H9 (cell line): ENCODE measurements at regions not wholly inside any gene's neighbourhood (a gene's known extent, or its start where the extent isn't known, plus 50 kb on each side); places are given as distances from the start of the nearest gene placed in this dataset.

Source experiments
- DNase-seq: peaks from one replicate; pipeline ENCODE4 v3.0.0-alpha.2; 2017
- H2AFZ ChIP-seq: one replicate; pipeline ENCODE4 v1.6.1; 2013; ENCODE audit warnings: mild to moderate bottlenecking, low read length, control low read depth, moderate library complexity
- H2AK5ac ChIP-seq: 2 replicates; pipeline ENCODE4 v1.6.1; 2013; ENCODE audit warnings: low read length, control low read depth, mixed read lengths; ENCODE audit not compliant: insufficient read length
- H2BK120ac ChIP-seq: one replicate; pipeline ENCODE4 v1.6.1; 2013; ENCODE audit warnings: low read depth, mild to moderate bottlenecking, low read length, control low read depth, inconsistent platforms; ENCODE audit not compliant: poor library complexity, severe bottlenecking
- H2BK12ac ChIP-seq: 2 replicates; pipeline ENCODE4 v1.6.1; 2013; ENCODE audit warnings: low read length, control low read depth, mixed read lengths, low read depth; ENCODE audit not compliant: insufficient read length
- H2BK15ac ChIP-seq: 2 replicates; pipeline ENCODE4 v1.6.1; 2013; ENCODE audit warnings: low read depth, low read length, control low read depth
- H2BK20ac ChIP-seq: one replicate; pipeline ENCODE4 v1.6.1; 2013; ENCODE audit warnings: low read depth, mild to moderate bottlenecking, low read length, control low read depth, inconsistent platforms; ENCODE audit not compliant: poor library complexity, severe bottlenecking
- H2BK5ac ChIP-seq: 2 replicates; pipeline ENCODE4 v1.6.1; 2013; ENCODE audit warnings: low read length, control low read depth, mixed read lengths; ENCODE audit not compliant: insufficient read length
- H3K14ac ChIP-seq: 2 replicates; pipeline ENCODE4 v1.6.1; 2013; ENCODE audit warnings: low read length, control low read depth; ENCODE audit not compliant: insufficient read depth
- H3K18ac ChIP-seq: 2 replicates; pipeline ENCODE4 v1.6.1; 2013; ENCODE audit warnings: low read depth, mild to moderate bottlenecking, mixed read lengths, low read length, control low read depth; ENCODE audit not compliant: insufficient read length
- H3K23ac ChIP-seq: 2 replicates; pipeline ENCODE4 v1.6.1; 2013; ENCODE audit warnings: low read length, control low read depth, mixed read lengths, low read depth; ENCODE audit not compliant: insufficient read length
- H3K23me2 ChIP-seq: 2 replicates; pipeline ENCODE4 v1.6.1; 2013; ENCODE audit warnings: low read depth, mild to moderate bottlenecking, mixed read lengths, low read length, control low read depth; ENCODE audit not compliant: insufficient read length, poor library complexity, severe bottlenecking
- H3K27ac ChIP-seq: 2 replicates; pipeline ENCODE4 v1.5.1; 2013; ENCODE audit warnings: low read length, control low read depth, mixed read lengths, low read depth; ENCODE audit not compliant: insufficient read length
- H3K27me3 ChIP-seq: 2 replicates; pipeline ENCODE4 v1.6.1; 2013; ENCODE audit warnings: low read length, control low read depth, inconsistent platforms; ENCODE audit not compliant: insufficient read depth
- H3K4ac ChIP-seq: 2 replicates; pipeline ENCODE4 v1.6.1; 2013; ENCODE audit warnings: low read depth, mild to moderate bottlenecking, control low read depth, inconsistent platforms, low read length, moderate library complexity
- H3K4me1 ChIP-seq: 2 replicates; pipeline ENCODE4 v1.6.1; 2013; ENCODE audit warnings: low read length, control low read depth, inconsistent platforms; ENCODE audit not compliant: insufficient read depth
- H3K4me2 ChIP-seq: 2 replicates; pipeline ENCODE4 v1.6.1; 2013; ENCODE audit warnings: low read length, control low read depth, mixed read lengths; ENCODE audit not compliant: insufficient read length, insufficient read depth
- H3K56ac ChIP-seq: 2 replicates; pipeline ENCODE4 v1.6.1; 2013; ENCODE audit warnings: low read depth, mild to moderate bottlenecking, mixed read lengths, low read length, control low read depth; ENCODE audit not compliant: insufficient read length
- H3K79me1 ChIP-seq: 2 replicates; pipeline ENCODE4 v1.6.1; 2013; ENCODE audit warnings: low read depth, mild to moderate bottlenecking, moderate library complexity, low read length, control low read depth, inconsistent platforms; ENCODE audit not compliant: insufficient read depth, poor library complexity, severe bottlenecking
- H3K79me2 ChIP-seq: 2 replicates; pipeline ENCODE4 v1.6.1; 2013; ENCODE audit warnings: low read length, control low read depth, inconsistent platforms; ENCODE audit not compliant: insufficient read depth
- H3K9ac ChIP-seq: 2 replicates; pipeline ENCODE4 v1.6.1; 2013; ENCODE audit warnings: low read length, control low read depth, mixed read lengths; ENCODE audit not compliant: insufficient read length; ENCODE audit errors: extremely low read depth
- H3K9me3 ChIP-seq: one replicate; pipeline ENCODE4 v1.6.1; 2013; ENCODE audit warnings: low read depth, low read length, inconsistent platforms; ENCODE audit not compliant: control insufficient read depth
- H3T11ph ChIP-seq: one replicate; pipeline ENCODE4 v1.6.1; 2013; ENCODE audit warnings: mild to moderate bottlenecking, low read length, control low read depth, inconsistent platforms
- H4K20me1 ChIP-seq: one replicate; pipeline ENCODE4 v1.6.1; 2013; ENCODE audit not compliant: control insufficient read depth, insufficient read length, insufficient read depth
- H4K5ac ChIP-seq: 2 replicates; pipeline ENCODE4 v1.6.1; 2013; ENCODE audit warnings: low read depth, mild to moderate bottlenecking, mixed read lengths, low read length, control low read depth; ENCODE audit not compliant: insufficient read length
- H4K8ac ChIP-seq: replicated peaks from 2 replicates; pipeline ENCODE4 v1.6.1; 2013; ENCODE audit warnings: low read length, control low read depth, mixed read lengths, low read depth; ENCODE audit not compliant: insufficient read length
- H4K91ac ChIP-seq: 2 replicates; pipeline ENCODE4 v1.6.1; 2013; ENCODE audit warnings: low read depth, mild to moderate bottlenecking, moderate library complexity, mixed read lengths, low read length, control low read depth; ENCODE audit not compliant: insufficient read length
- H3K27ac Mint-ChIP-seq, 3 experiments: 2 replicates in 2 of 3; 3 replicates in 1 of 3; pipeline ENCODE4 v1.8.0; 2020 to 2021; ENCODE audit warnings: mixed read lengths in 3 of 3, mild to moderate bottlenecking in 1 of 3, moderate library complexity in 1 of 3
- H3K27me3 Mint-ChIP-seq: 2 replicates; pipeline ENCODE4 v1.8.0; 2021; ENCODE audit warnings: low read depth, mild to moderate bottlenecking, moderate library complexity, mixed read lengths
- H3K36me3 Mint-ChIP-seq, 3 experiments: 2 replicates in 2 of 3; 3 replicates in 1 of 3; pipeline ENCODE4 v1.8.0; 2020 to 2021; ENCODE audit warnings: low read depth in 3 of 3, mixed read lengths in 3 of 3; ENCODE audit not compliant: insufficient read depth in 1 of 3
- H3K4me1 Mint-ChIP-seq, 2 experiments: 2 replicates each; pipeline ENCODE4 v1.8.0; 2020; ENCODE audit warnings: mixed read lengths in 2 of 2
- H3K4me3 Mint-ChIP-seq, 2 experiments: 2 replicates in 1 of 2; 3 replicates in 1 of 2; pipeline ENCODE4 v1.8.0; 2020 to 2021; ENCODE audit warnings: mild to moderate bottlenecking in 2 of 2, mixed read lengths in 2 of 2, moderate library complexity in 1 of 2
- H3K9me3 Mint-ChIP-seq, 2 experiments: 2 replicates in 1 of 2; 3 replicates in 1 of 2; pipeline ENCODE4 v1.8.0; 2020; ENCODE audit warnings: mild to moderate bottlenecking in 2 of 2, mixed read lengths in 2 of 2, moderate library complexity in 1 of 2
- WGBS: extraction: QIAGEN DNeasy Blood & Tissue Kit; methylation state at CpG from one replicate; pipeline ENCODE4 v1.1.7; 2013; ENCODE audit warnings: missing lambda C conversion rate, low lambda C conversion rate, mixed read lengths; ENCODE audit not compliant: insufficient read length; ENCODE audit errors: extremely low coverage; 5-methylcytosine and 5-hydroxymethylcytosine counted together
- TF ChIP-seq, protein P1 (sequence below): fragments of 200-600 bp; sonication (generic); conservative IDR thresholded peaks from 3 replicates; pipeline ENCODE4 v1.8.0; 2021; ENCODE audit warnings: antibody characterized with exemption, mild to moderate bottlenecking

DNA sequence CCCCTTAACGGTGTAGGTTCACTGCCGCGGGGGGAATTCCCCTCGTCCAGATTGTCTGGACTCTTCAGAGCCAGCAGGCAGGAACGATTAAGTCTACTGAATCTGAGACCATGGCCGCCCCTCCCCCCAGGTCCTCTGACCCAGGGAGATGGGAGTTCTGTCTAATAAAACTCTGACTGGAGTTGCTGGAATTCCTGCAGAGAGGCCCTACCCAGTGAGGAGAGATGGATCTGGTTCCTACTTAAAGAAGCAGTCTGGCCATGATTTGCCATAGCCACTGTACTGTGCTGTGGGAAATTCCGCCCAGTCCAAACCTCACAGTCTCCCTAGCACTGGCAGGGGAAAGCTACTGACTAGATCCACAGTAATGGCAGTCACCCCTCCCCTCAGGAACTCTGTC is 237.7 kb upstream of the RASA1 start:
- Histone ChIP-seq H4K20me1 (no peaks in the 10 kb centered on the region), H3K79me2 (no peaks in the 10 kb centered on the region), H3K27ac (no peak overlapping the region), H3K9me3 (no peaks in the 10 kb centered on the region), H3K79me1 (no peaks in the 10 kb centered on the region), H3K23ac (no peak overlapping the region), H3K23me2 (no peaks in the 10 kb centered on the region), H3T11ph (no peak overlapping the region), H3K4me1 (no peaks in the 10 kb centered on the region), H3K4ac (no peak overlapping the region), H4K91ac (no peak overlapping the region), H2BK15ac (no peak overlapping the region), H3K18ac (no peak overlapping the region), H3K4me2 (no peak overlapping the region), H3K27me3 (no peaks in the 10 kb centered on the region), H2BK20ac (no peak overlapping the region), H4K8ac (no peak overlapping the region), H2BK12ac (no peak overlapping the region), H4K5ac (no peak overlapping the region), H3K9ac (no peak overlapping the region), H3K56ac (no peak overlapping the region), H2AFZ (no peak overlapping the region), H2AK5ac (no peak overlapping the region), H2BK5ac (no peak overlapping the region), H3K14ac (no peak overlapping the region; the same call in 1 of the 2 replicates), H2BK120ac (no peak overlapping the region)
- no peak for DNase-seq
- H3K9me3 Mint-ChIP-seq, result 0 out of 5 replicates have a peak, but pooled peaks cover 0 to 2% of the 10 kb centered on the region in 2 experiments
- no peak overlapping the region for H3K27ac Mint-ChIP-seq
- H3K4me1 Mint-ChIP-seq, result peaks cover 12 to 14% of the 10 kb centered on the region in 2 experiments
- no peaks in the 10 kb centered on the region for H3K27me3 Mint-ChIP-seq
- no peak overlapping the region for H3K4me3 Mint-ChIP-seq
- TF ChIP-seq, protein P1, sequence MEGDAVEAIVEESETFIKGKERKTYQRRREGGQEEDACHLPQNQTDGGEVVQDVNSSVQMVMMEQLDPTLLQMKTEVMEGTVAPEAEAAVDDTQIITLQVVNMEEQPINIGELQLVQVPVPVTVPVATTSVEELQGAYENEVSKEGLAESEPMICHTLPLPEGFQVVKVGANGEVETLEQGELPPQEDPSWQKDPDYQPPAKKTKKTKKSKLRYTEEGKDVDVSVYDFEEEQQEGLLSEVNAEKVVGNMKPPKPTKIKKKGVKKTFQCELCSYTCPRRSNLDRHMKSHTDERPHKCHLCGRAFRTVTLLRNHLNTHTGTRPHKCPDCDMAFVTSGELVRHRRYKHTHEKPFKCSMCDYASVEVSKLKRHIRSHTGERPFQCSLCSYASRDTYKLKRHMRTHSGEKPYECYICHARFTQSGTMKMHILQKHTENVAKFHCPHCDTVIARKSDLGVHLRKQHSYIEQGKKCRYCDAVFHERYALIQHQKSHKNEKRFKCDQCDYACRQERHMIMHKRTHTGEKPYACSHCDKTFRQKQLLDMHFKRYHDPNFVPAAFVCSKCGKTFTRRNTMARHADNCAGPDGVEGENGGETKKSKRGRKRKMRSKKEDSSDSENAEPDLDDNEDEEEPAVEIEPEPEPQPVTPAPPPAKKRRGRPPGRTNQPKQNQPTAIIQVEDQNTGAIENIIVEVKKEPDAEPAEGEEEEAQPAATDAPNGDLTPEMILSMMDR, result no peak
- H3K36me3 Mint-ChIP-seq, result no peaks in the 10 kb centered on the region
- no CpG with 5 or more reads among the region's 7 CpGs for WGBS
